Neural progenitor cell (in vitro differentiated cells): ENCODE measurements at regions not wholly inside any gene's neighbourhood (a gene's known extent, or its start where the extent isn't known, plus 50 kb on each side); places are given as distances from the start of the nearest gene placed in this dataset.

ENCODE experiments used
- CTCF ChIP-seq: fragments of 200-600 bp; sonication (generic); IDR thresholded peaks from 2 replicates; pipeline ENCODE4 v1.5.1; 2017; ENCODE audit warnings: antibody characterized with exemption, mild to moderate bottlenecking
- EZH2phosphoT487 ChIP-seq: fragments of 200-600 bp; sonication (generic); IDR thresholded peaks from 2 replicates; pipeline ENCODE4 v1.6.1; 2017; ENCODE audit warnings: antibody characterized with exemption

- TF ChIP-seq CTCF (no peak), EZH2phosphoT487 (no peak)
Observed at GRCh38 chr22:27142286-27142685, 484.9 kb downstream of the MIAT start.
